Gastroesophageal sphincter (tissue), 3 donors: ENCODE measurements at regions not wholly inside any gene's neighbourhood (a gene's known extent, or its start where the extent isn't known, plus 50 kb on each side); places are given as distances from the start of the nearest gene placed in this dataset.

ENCODE experiments used
- POLR2A ChIP-seq, 2 donors: fragments of 450-650 bp; IDR thresholded peaks; one replicate each; pipeline ENCODE4 v1.6.1; 2017; ENCODE audit warnings: antibody characterized with exemption in 2 of 2, mild to moderate bottlenecking in 2 of 2, moderate library complexity in 1 of 2
- POLR2AphosphoS5 ChIP-seq: sonication (generic); formaldehyde crosslinking; IDR thresholded peaks from one replicate; pipeline ENCODE4 v1.6.1; 2017; ENCODE audit warnings: antibody characterized with exemption
- TF ChIP-seq, protein P1 (sequence below), 4 experiments: fragments of 200-600 bp in 2 of 4; fragments of 450-650 bp in 2 of 4; sonication (generic) in 1 of 4; IDR thresholded peaks; one replicate each; pipeline ENCODE4 v1.5.1; 2017 to 2019; ENCODE audit warnings: antibody characterized with exemption in 4 of 4, mild to moderate bottlenecking in 2 of 4, moderate library complexity in 2 of 4

- TF ChIP-seq, protein P1, sequence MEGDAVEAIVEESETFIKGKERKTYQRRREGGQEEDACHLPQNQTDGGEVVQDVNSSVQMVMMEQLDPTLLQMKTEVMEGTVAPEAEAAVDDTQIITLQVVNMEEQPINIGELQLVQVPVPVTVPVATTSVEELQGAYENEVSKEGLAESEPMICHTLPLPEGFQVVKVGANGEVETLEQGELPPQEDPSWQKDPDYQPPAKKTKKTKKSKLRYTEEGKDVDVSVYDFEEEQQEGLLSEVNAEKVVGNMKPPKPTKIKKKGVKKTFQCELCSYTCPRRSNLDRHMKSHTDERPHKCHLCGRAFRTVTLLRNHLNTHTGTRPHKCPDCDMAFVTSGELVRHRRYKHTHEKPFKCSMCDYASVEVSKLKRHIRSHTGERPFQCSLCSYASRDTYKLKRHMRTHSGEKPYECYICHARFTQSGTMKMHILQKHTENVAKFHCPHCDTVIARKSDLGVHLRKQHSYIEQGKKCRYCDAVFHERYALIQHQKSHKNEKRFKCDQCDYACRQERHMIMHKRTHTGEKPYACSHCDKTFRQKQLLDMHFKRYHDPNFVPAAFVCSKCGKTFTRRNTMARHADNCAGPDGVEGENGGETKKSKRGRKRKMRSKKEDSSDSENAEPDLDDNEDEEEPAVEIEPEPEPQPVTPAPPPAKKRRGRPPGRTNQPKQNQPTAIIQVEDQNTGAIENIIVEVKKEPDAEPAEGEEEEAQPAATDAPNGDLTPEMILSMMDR (IDR thresholded peaks at IDR 0.05): no peak
- TF ChIP-seq POLR2AphosphoS5 (no peak), POLR2A (IDR thresholded peaks at IDR 0.05) (no peak)
Observed at GRCh38 chr15:97143592-97144376, 813.3 kb downstream of the NR2F2 start.
